KMS-11 (cell line): ENCODE measurements at regions not wholly inside any gene's neighbourhood (a gene's known extent, or its start where the extent isn't known, plus 50 kb on each side); places are given as distances from the start of the nearest gene placed in this dataset.

Source experiments
- H2AFZ ChIP-seq: fragments of 200-600 bp; sonication (generic); 2 replicates; pipeline ENCODE4 v1.6.1; 2016; ENCODE audit warnings: antibody characterized with exemption, mixed run types, low read depth
- H3K27ac ChIP-seq: fragments of 200-600 bp; sonication (generic); 2 replicates; pipeline ENCODE4 v1.6.1; 2016; ENCODE audit warnings: mild to moderate bottlenecking, mixed run types
- H3K27me3 ChIP-seq: fragments of 200-600 bp; sonication (generic); 2 replicates; pipeline ENCODE4 v1.6.1; 2017; ENCODE audit warnings: mild to moderate bottlenecking, low read depth, mixed run types, moderate library complexity; ENCODE audit not compliant: insufficient read depth
- H3K36me3 ChIP-seq: fragments of 200-600 bp; sonication (generic); 2 replicates; pipeline ENCODE4 v1.6.1; 2017; ENCODE audit warnings: mild to moderate bottlenecking, mixed run types; ENCODE audit not compliant: insufficient read depth
- H3K4me1 ChIP-seq: fragments of 200-600 bp; sonication (generic); 2 replicates; pipeline ENCODE4 v1.6.1; 2016; ENCODE audit warnings: mild to moderate bottlenecking, low read depth, mixed run types; ENCODE audit not compliant: poor library complexity, severe bottlenecking
- H3K4me2 ChIP-seq: fragments of 200-600 bp; sonication (generic); 2 replicates; pipeline ENCODE4 v1.7.0; 2016; ENCODE audit warnings: mild to moderate bottlenecking, mixed run types
- H3K4me3 ChIP-seq: fragments of 200-600 bp; sonication (generic); IDR thresholded peaks from 2 replicates; pipeline ENCODE4 v1.6.1; 2017; ENCODE audit warnings: low read depth, low read length, mixed read lengths; ENCODE audit not compliant: insufficient read depth
- H3K79me2 ChIP-seq: fragments of 200-600 bp; sonication (generic); 2 replicates; pipeline ENCODE4 v1.6.1; 2016; ENCODE audit warnings: low read depth, mixed run types; ENCODE audit not compliant: insufficient read depth
- H3K9ac ChIP-seq: fragments of 200-600 bp; sonication (generic); 2 replicates; pipeline ENCODE4 v1.6.1; 2016; ENCODE audit warnings: mild to moderate bottlenecking, mixed run types
- H4K20me1 ChIP-seq: fragments of 200-600 bp; sonication (generic); 2 replicates; pipeline ENCODE4 v1.6.1; 2016; ENCODE audit warnings: mild to moderate bottlenecking, mixed run types; ENCODE audit not compliant: insufficient read depth
- CTCF ChIP-seq: fragments of 200-600 bp; sonication (generic); conservative IDR thresholded peaks from 2 replicates; pipeline ENCODE4 v1.6.1; 2017; ENCODE audit warnings: low read depth, mild to moderate bottlenecking, antibody characterized with exemption, low read length, moderate library complexity, mixed read lengths

GRCh38 chr20:56769921-56770600 lies 141.0 kb downstream of the TFAP2C start:
- H3K27ac ChIP-seq, result no peak overlapping the region
- H3K9ac ChIP-seq, result no peak overlapping the region
- no peak for TF ChIP-seq CTCF
- no peak overlapping the region for H2AFZ ChIP-seq
- no peaks in the 10 kb centered on the region for H3K4me1 ChIP-seq
- H3K27me3 ChIP-seq, result no peaks in the 10 kb centered on the region
- H3K4me3 ChIP-seq, result no peak overlapping the region
- H3K4me2 ChIP-seq, result no peak overlapping the region
- no peaks in the 10 kb centered on the region for H3K36me3 ChIP-seq
- H3K79me2 ChIP-seq, result no peaks in the 10 kb centered on the region
- H4K20me1 ChIP-seq, result no peaks in the 10 kb centered on the region

- H3K4me3 ChIP-seq, result no peak overlapping the region
- H3K27me3 ChIP-seq, result no peaks in the 10 kb centered on the region
- no peaks in the 10 kb centered on the region for H3K79me2 ChIP-seq
- H3K9ac ChIP-seq, result no peak overlapping the region
- no peaks in the 10 kb centered on the region for H4K20me1 ChIP-seq
- H3K4me2 ChIP-seq, result no peak overlapping the region
- no peak overlapping the region for H2AFZ ChIP-seq
- H3K27ac ChIP-seq, result no peak overlapping the region
- no peak for TF ChIP-seq CTCF
- no peaks in the 10 kb centered on the region for H3K4me1 ChIP-seq
- no peaks in the 10 kb centered on the region for H3K36me3 ChIP-seq
These were observed 144.6 kb downstream of the TFAP2C start for GRCh38 chr20:56773749-56774148.

GRCh38 chr20:56774873-56775272 lies 145.8 kb downstream of the TFAP2C start:
- H3K4me2 ChIP-seq, result no peak overlapping the region
- H3K27ac ChIP-seq, result no peak overlapping the region
- H4K20me1 ChIP-seq, result no peaks in the 10 kb centered on the region
- no peaks in the 10 kb centered on the region for H3K27me3 ChIP-seq
- H3K36me3 ChIP-seq, result no peaks in the 10 kb centered on the region
- TF ChIP-seq CTCF, result no peak
- H3K4me3 ChIP-seq, result no peak overlapping the region
- H3K4me1 ChIP-seq, result no peaks in the 10 kb centered on the region
- H2AFZ ChIP-seq, result no peak overlapping the region
- H3K9ac ChIP-seq, result no peak overlapping the region
- no peaks in the 10 kb centered on the region for H3K79me2 ChIP-seq

GRCh38 chr20:56776345-56776744 lies 147.2 kb downstream of the TFAP2C start:
- Histone ChIP-seq H3K36me3 (no peaks in the 10 kb centered on the region), H3K27me3 (no peaks in the 10 kb centered on the region), H3K4me2 (no peak overlapping the region), H3K9ac (no peak overlapping the region), H4K20me1 (no peaks in the 10 kb centered on the region), H3K4me1 (no peaks in the 10 kb centered on the region), H3K27ac (no peak overlapping the region), H3K4me3 (no peak overlapping the region), H3K79me2 (no peaks in the 10 kb centered on the region), H2AFZ (no peak overlapping the region)
- TF ChIP-seq CTCF, result no peak
